ENCODE measurements at regions not wholly inside any gene's neighbourhood (a gene's known extent, or its start where the extent isn't known, plus 50 kb on each side); places are given as distances from the start of the nearest gene placed in this dataset.
"Not testable (repeated sequence)": the region's sequence is repeated elsewhere in the genome, so short reads cannot be mapped to it uniquely, and the experiment has no call there.

GRCh38 chr5:60077292-60077691 lies 183.8 kb upstream of the PDE4D start:
- no peak for DNase-seq
- no peak overlapping the region for H3K4me3 Mint-ChIP-seq
- CTCF ChIA-PET, result no interaction called here
- intact Hi-C loops (cut with micrococcal nuclease), result no loop called here
- peaks cover 21% of the 10 kb centered on the region for H3K9me3 Mint-ChIP-seq
- no peak overlapping the region for H3K27ac Mint-ChIP-seq
- no peaks in the 10 kb centered on the region for H3K27me3 Mint-ChIP-seq (ENCODE audit: low read depth)
- H3K36me3 Mint-ChIP-seq (ENCODE audit: low read depth), result no peaks in the 10 kb centered on the region
- H3K4me1 Mint-ChIP-seq (ENCODE audit: low read depth), result no peaks in the 10 kb centered on the region

GRCh38 chr5:60076746-60077145 lies 183.2 kb upstream of the PDE4D start:
- no peaks in the 10 kb centered on the region for H3K4me1 Mint-ChIP-seq (ENCODE audit: low read depth)
- no peaks in the 10 kb centered on the region for H3K27me3 Mint-ChIP-seq (ENCODE audit: low read depth)
- H3K36me3 Mint-ChIP-seq (ENCODE audit: low read depth), result no peaks in the 10 kb centered on the region
- peaks cover 21% of the 10 kb centered on the region for H3K9me3 Mint-ChIP-seq
- intact Hi-C loops (cut with micrococcal nuclease), result no loop called here
- DNase-seq, result no peak
- no peak overlapping the region for H3K27ac Mint-ChIP-seq
- CTCF ChIA-PET, result no interaction called here
- no peak overlapping the region for H3K4me3 Mint-ChIP-seq

- DNase-seq, result no peak
- CTCF ChIA-PET, result no interaction called here
- Mint-ChIP-seq H3K27me3 (ENCODE audit: low read depth) (no peaks in the 10 kb centered on the region), H3K27ac (no peak overlapping the region), H3K4me3 (no peak overlapping the region), H3K4me1 (ENCODE audit: low read depth) (no peaks in the 10 kb centered on the region), H3K36me3 (ENCODE audit: low read depth) (no peaks in the 10 kb centered on the region), H3K9me3 (peaks cover 12% of the 10 kb centered on the region)
- intact Hi-C loops (cut with micrococcal nuclease), result no loop called here
Measured at GRCh38 chr5:60066502-60066901, 173.0 kb upstream of the PDE4D start.

DNA sequence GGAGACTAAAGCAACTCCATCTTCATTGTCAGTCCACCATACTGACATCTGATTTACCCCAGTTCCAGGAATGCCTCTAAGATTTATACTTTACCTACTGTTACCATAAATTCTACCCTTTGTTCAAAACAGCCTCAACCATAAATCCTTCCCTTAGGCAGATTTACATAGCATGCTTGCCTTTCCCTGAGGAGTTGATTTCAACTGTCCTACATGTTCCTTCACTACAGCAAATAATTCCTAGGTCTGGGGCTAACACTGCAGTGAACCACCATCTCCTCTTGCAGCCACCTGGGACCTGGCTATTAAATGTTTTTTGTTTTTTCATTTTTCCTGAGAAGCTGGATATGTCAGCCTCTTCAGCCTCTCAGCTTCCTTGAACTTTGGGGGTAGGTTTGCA lies 166.9 kb upstream of the PDE4D start:
- Mint-ChIP-seq H3K9me3 (peaks cover 1% of the 10 kb centered on the region), H3K4me3 (no peak overlapping the region), H3K27me3 (ENCODE audit: low read depth) (no peaks in the 10 kb centered on the region), H3K27ac (no peak overlapping the region), H3K4me1 (ENCODE audit: low read depth) (no peaks in the 10 kb centered on the region), H3K36me3 (ENCODE audit: low read depth) (no peaks in the 10 kb centered on the region)
- intact Hi-C loops (cut with micrococcal nuclease), result no loop called here
- CTCF ChIA-PET, result interaction anchor here (0.6 kb wide), 1 partner anchor 1763 kb away, joined by 3 read pairs; no protein-coding TSS in a partner anchor
- DNase-seq, result no peak

DNA sequence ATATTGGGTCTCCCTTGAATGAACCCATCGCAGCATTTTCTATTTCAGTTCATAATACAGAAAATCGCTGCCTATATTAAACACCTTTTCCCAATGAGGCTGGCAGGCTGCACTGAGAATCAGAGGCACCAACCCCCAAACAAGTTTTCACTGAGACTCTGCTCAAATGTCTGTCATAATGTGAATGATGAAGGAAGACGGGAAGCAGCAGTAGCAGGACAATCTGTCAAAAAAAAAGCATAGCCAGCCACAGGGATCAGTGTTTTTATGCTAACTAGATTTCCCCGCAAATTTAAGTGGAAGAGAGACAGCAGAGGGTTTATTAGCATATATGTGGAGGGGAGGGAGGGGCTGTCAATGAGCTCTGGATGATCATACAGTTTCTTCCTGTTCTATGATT lies 162.7 kb upstream of the PDE4D start:
- Mint-ChIP-seq H3K4me1 (ENCODE audit: low read depth) (no peaks in the 10 kb centered on the region), H3K9me3 (peaks cover 13% of the 10 kb centered on the region), H3K4me3 (no peak overlapping the region), H3K27ac (no peak overlapping the region), H3K27me3 (ENCODE audit: low read depth) (no peaks in the 10 kb centered on the region), H3K36me3 (ENCODE audit: low read depth) (no peaks in the 10 kb centered on the region)
- intact Hi-C loops (cut with micrococcal nuclease), result no loop called here
- CTCF ChIA-PET, result no interaction called here
- DNase-seq, result no peak

DNA sequence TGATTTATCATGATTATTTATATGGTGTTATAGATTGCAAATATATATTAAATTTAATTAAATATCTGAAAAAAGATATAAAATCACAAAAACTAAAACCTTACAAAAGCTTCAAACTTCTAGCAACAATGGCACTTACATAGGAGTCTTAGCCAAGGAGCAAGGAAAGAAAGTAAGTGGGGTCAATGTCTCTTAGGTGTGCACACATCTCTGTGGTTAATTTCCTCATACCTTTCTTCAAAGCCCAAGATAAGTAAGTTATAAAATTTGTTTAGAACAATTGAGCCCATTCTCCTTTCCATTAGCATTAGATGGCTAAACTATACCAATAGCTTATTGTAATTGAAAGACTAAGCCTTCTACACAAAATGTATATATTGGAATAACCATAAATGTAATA lies 161.6 kb upstream of the PDE4D start:
- intact Hi-C loops (cut with micrococcal nuclease), result no loop called here
- Mint-ChIP-seq H3K4me1 (ENCODE audit: low read depth) (no peaks in the 10 kb centered on the region), H3K4me3 (no peak overlapping the region), H3K36me3 (ENCODE audit: low read depth) (no peaks in the 10 kb centered on the region), H3K27ac (no peak overlapping the region), H3K27me3 (ENCODE audit: low read depth) (no peaks in the 10 kb centered on the region), H3K9me3 (peaks cover 17% of the 10 kb centered on the region)
- CTCF ChIA-PET, result no interaction called here
- no peak for DNase-seq

DNA sequence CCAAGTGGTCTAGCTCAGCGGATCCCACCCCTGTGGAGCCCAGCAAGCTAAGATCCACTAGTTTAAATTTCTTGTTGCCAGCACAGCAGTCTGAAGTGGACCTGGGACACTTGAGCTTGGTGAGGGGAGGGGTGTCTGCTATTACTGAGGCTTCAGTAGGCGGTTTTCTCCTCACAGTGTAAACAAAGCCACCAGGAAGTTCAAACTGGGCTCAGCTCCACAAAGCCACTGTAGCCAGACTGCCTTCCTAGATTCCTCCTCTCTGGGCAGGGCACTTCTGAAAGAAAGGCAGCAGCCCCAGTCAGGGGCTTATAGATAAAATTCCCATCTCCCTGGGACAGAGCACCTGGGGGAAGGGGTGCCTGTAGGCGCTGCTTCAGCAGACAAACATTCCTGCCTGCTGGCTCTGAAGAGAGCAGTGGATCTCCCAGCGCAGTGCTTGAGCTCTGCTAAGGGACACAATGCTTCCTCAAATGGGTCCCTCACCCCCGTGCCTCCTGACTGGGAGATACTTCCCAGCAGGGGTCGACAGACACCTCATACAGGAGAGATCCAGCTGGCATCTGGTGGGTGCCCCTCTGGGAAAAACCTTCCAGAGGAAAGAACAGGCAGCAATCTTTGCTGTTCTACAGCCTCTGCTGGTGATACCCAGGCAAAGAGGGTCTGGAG lies 148.6 kb upstream of the PDE4D start:
- intact Hi-C loops (cut with micrococcal nuclease); H3K4me3 Mint-ChIP-seq; H3K27ac Mint-ChIP-seq; H3K27me3 Mint-ChIP-seq (ENCODE audit: low read depth); H3K36me3 Mint-ChIP-seq (ENCODE audit: low read depth); H3K9me3 Mint-ChIP-seq; DNase-seq; H3K4me1 Mint-ChIP-seq (ENCODE audit: low read depth): not testable (repeated sequence)
- CTCF ChIA-PET, result interaction anchor here (0.9 kb wide), 1 partner anchor 228 kb away, joined by 3 read pairs; no protein-coding TSS in a partner anchor

GRCh38 chr5:60041508-60041907 lies 148.0 kb upstream of the PDE4D start:
- H3K4me3 Mint-ChIP-seq; H3K36me3 Mint-ChIP-seq (ENCODE audit: low read depth); DNase-seq; H3K9me3 Mint-ChIP-seq; intact Hi-C loops (cut with micrococcal nuclease); H3K27me3 Mint-ChIP-seq (ENCODE audit: low read depth); H3K4me1 Mint-ChIP-seq (ENCODE audit: low read depth); H3K27ac Mint-ChIP-seq: not testable (repeated sequence)
- CTCF ChIA-PET, result interaction anchor here (0.9 kb wide), 1 partner anchor 227 kb away, joined by 3 read pairs; no protein-coding TSS in a partner anchor

GRCh38 chr5:60036192-60036938 lies 142.8 kb upstream of the PDE4D start:
- CTCF ChIA-PET, result no interaction called here
- Mint-ChIP-seq H3K36me3 (ENCODE audit: low read depth) (no peaks in the 10 kb centered on the region), H3K4me3 (no peak overlapping the region), H3K9me3 (no peaks in the 10 kb centered on the region), H3K4me1 (ENCODE audit: low read depth) (no peaks in the 10 kb centered on the region), H3K27me3 (ENCODE audit: low read depth) (no peaks in the 10 kb centered on the region), H3K27ac (no peak overlapping the region)
- no peak for DNase-seq
- intact Hi-C loops (cut with micrococcal nuclease), result no loop called here

- no peak for DNase-seq
- CTCF ChIA-PET, result no interaction called here
- no peak overlapping the region for H3K4me3 Mint-ChIP-seq
- H3K36me3 Mint-ChIP-seq (ENCODE audit: low read depth), result no peaks in the 10 kb centered on the region
- no peaks in the 10 kb centered on the region for H3K4me1 Mint-ChIP-seq (ENCODE audit: low read depth)
- no peaks in the 10 kb centered on the region for H3K27me3 Mint-ChIP-seq (ENCODE audit: low read depth)
- no peaks in the 10 kb centered on the region for H3K9me3 Mint-ChIP-seq
- intact Hi-C loops (cut with micrococcal nuclease), result no loop called here
- no peak overlapping the region for H3K27ac Mint-ChIP-seq
Measured at GRCh38 chr5:60026161-60026560, 132.6 kb upstream of the PDE4D start.

GRCh38 chr5:60024104-60024503 lies 130.6 kb upstream of the PDE4D start:
- Mint-ChIP-seq H3K27ac (no peak overlapping the region), H3K27me3 (ENCODE audit: low read depth) (no peaks in the 10 kb centered on the region), H3K4me3 (no peak overlapping the region), H3K4me1 (ENCODE audit: low read depth) (no peaks in the 10 kb centered on the region), H3K9me3 (no peaks in the 10 kb centered on the region), H3K36me3 (ENCODE audit: low read depth) (no peaks in the 10 kb centered on the region)
- intact Hi-C loops (cut with micrococcal nuclease), result no loop called here
- CTCF ChIA-PET, result no interaction called here
- no peak for DNase-seq

DNA sequence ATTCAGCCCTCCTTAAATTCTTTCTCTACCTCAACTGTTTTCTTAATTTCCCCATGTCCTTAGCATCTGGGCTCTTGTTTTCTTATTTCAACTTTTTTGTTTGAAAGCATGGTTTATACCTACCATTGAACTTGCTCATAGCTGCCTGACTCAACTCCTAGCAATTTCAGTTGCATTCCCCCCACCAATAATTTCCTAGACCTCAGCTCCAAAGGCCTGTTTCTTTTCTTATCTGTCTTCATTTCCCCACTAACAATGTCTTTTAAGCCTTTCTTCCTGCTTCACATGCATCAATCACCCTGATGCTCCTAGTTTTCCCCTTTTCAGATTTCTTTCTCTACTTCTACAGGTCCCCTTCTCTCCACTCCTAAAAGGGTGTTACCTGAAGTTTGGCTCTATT lies 129.7 kb upstream of the PDE4D start:
- intact Hi-C loops (cut with micrococcal nuclease), result no loop called here

GRCh38 chr5:60020457-60020856 lies 126.9 kb upstream of the PDE4D start:
- CTCF ChIA-PET, result no interaction called here
- H3K4me3 Mint-ChIP-seq, result no peak overlapping the region
- H3K9me3 Mint-ChIP-seq, result no peaks in the 10 kb centered on the region
- intact Hi-C loops (cut with micrococcal nuclease), result no loop called here
- no peaks in the 10 kb centered on the region for H3K36me3 Mint-ChIP-seq (ENCODE audit: low read depth)
- no peaks in the 10 kb centered on the region for H3K4me1 Mint-ChIP-seq (ENCODE audit: low read depth)
- DNase-seq, result no peak
- no peaks in the 10 kb centered on the region for H3K27me3 Mint-ChIP-seq (ENCODE audit: low read depth)
- no peak overlapping the region for H3K27ac Mint-ChIP-seq

More for the DNA sequence above, 129.7 kb upstream of the PDE4D start:
- H3K4me3 Mint-ChIP-seq, result no peak overlapping the region
- H3K36me3 Mint-ChIP-seq (ENCODE audit: low read depth), result no peaks in the 10 kb centered on the region
- H3K27ac Mint-ChIP-seq, result no peak overlapping the region
- CTCF ChIA-PET, result no interaction called here
- H3K4me1 Mint-ChIP-seq (ENCODE audit: low read depth), result no peaks in the 10 kb centered on the region
- H3K27me3 Mint-ChIP-seq (ENCODE audit: low read depth), result no peaks in the 10 kb centered on the region
- no peak for DNase-seq
- H3K9me3 Mint-ChIP-seq, result no peaks in the 10 kb centered on the region
